Activated effector memory CD4-positive, alpha-beta T cell treated with anti-CD3 and anti-CD28 coated beads, Interleukin-2, amount 50 U/mL, for 16 hours (primary cell): ENCODE measurements at regions not wholly inside any gene's neighbourhood (a gene's known extent, or its start where the extent isn't known, plus 50 kb on each side); places are given as distances from the start of the nearest gene placed in this dataset.

Experiments
- DNase-seq: peaks from one replicate; pipeline ENCODE4 v3.0.0-alpha.2; 2020

DNA sequence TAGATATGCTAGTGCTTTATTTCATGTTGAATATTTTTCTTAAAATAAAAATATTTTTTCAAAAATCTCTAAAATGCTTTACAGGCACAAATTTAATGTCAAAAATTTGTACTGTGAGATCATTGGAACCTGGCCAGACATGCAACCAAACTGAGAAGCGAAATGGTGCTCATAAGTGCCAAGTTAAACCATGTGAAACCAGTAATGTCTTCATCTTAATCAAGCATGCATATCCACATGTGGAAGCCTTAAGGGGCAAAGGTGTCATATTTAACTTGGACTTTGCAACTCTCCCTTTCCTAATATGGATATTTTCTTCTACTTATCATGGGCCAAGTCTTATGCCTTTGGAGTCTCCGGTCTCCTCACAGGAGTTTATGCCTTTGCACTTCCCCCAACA lies 208.9 kb upstream of the COL8A1 start:
- no peak for DNase-seq

- DNase-seq = no peak
Measured at GRCh38 chr3:99425930-99426329, 212.5 kb upstream of the COL8A1 start.

- DNase-seq = no peak
Measured at GRCh38 chr3:99419116-99419515, 219.3 kb upstream of the COL8A1 start.

DNA sequence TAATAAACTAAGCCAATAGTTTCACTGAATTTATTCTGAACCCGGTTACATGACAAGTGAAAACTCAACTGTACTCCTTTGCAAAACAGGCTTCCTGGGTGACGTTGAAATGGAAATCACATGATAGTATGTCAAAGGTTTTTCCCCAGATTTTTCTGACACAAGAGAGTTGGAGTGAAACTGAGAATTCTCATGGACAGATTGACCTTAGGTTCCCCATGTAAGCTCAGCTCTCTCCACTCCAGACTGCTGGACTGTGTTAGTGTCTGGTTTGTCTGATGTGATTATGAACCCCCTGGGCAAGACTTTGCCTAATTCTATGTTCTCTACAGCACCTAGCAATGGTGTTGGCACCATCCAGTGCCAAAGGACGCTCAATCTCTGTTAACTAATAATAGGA lies 219.7 kb upstream of the COL8A1 start:
- no peak for DNase-seq

- DNase-seq = no peak
Measured at GRCh38 chr3:99418209-99418635, 220.2 kb upstream of the COL8A1 start.

DNA sequence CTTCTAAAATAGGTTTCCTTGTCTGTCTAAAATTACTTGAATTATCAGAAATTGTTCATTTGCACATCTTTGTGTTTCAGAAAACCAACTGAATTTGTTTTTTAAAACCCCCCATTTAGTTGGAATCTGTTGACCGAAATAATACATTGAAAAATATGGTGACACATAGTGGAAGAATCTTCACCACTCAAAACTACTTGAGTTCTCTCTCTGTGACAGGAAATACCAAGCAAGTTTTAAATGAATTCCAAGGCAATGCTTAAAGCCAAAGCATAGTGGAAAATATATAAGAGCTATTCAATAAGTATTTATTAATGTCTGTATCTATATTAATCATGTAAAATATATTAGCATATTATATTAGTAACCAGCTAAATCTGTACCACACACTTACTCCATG lies 224.9 kb upstream of the COL8A1 start:
- no peak for DNase-seq

DNA sequence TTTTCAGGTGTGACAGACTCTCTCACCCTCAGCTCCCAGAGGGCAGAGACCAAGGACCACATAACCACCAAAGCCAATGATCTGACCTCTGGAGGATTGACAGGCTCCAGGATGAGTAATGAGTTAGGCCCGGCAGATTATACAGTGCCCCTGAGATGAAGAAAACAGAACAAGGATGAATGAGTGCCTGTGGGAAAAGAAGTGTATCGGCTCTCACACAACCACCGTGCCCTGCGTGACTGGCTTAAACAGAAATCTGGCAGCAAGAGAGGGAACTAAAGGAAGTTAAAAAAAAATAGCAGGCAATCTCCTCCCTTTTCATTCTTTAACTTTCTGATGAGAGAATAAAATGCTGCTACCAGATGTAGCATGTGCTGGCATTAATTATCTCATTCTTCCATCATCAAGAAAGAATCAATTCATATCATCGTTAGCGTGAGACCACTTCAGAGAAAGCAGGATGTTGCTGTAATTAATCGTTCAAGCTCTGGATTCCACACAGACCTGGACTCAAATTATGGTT lies 227.5 kb upstream of the COL8A1 start:
- DNase-seq = no peak

GRCh38 chr3:99409961-99410360 lies 228.4 kb upstream of the COL8A1 start:
- DNase-seq = no peak

DNA sequence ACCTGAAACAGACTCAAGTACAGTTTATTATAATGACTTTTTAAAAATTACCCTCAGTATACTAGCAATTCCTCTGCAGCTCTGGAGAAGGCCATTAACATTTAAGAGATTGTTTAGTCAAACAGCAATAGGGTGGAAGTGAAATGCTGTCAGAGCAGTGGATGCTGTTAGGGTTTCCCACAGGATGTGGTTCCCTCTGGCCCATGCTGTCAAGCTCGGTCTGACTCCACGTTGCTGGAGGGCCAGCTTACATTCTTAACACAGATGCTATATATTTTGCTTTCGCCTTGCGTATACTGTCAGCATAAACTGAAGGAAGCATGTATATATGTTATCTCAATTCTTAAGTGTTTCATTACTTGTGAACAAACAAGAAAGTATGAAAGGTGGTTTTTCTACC lies 231.1 kb upstream of the COL8A1 start:
- DNase-seq = no peak

- no peak for DNase-seq
Measured at GRCh38 chr3:99402755-99403154, 235.6 kb upstream of the COL8A1 start.

DNA sequence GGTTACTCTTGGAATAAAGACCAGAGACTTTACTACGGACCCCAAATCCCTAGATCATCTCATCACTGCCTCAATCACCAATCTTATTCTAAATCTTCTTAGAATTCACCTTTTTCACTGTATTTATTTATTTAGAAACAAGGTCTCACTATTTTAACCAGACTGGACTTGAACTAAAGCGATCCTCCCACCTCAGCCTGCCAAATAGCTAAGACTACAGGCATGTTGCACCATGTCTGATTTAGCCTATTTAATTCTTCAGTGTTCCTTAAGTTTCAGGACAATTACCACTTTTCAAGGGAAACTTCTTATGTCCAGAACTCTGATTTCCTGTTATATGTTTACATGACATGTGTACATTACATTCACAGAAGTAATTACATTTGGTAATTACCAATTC lies 238.0 kb upstream of the COL8A1 start:
- no peak for DNase-seq

DNA sequence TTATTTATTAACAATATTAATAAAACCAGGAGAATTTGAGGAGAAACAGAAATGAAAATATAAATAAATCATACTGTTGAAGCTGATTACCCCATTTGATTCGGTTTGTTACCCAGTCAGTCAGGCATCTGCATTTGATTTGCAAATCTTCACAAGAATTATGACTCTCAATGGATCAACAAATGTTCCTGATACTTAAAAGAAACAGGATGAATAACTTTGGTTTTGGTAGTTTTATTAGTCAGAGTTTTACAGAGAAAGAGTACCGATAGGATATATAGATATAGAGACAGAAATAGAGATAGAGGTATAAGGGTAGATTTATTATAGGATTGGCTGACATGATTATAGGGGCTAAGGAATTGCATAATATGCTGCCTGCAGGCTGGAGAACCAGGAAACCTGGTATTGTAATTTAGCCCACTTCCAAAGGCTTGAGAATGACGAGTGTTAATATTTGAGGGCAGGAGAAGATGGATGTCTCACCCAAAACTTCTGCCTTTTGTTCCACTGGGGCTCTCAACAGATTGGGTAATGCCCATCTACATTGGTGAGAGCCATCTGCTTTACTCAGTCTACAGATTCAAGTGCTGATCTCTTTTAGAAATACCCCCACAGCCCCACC lies 241.6 kb upstream of the COL8A1 start:
- no peak for DNase-seq

- no peak for DNase-seq
Measured at GRCh38 chr3:99394831-99395778, 243.3 kb upstream of the COL8A1 start.

- no peak for DNase-seq
Measured at GRCh38 chr3:99393961-99394360, 244.4 kb upstream of the COL8A1 start.

- DNase-seq = no peak
Measured at GRCh38 chr3:99388780-99389179, 249.6 kb upstream of the COL8A1 start.

- DNase-seq = no peak
Measured at GRCh38 chr3:99384596-99384995, 253.8 kb upstream of the COL8A1 start.

DNA sequence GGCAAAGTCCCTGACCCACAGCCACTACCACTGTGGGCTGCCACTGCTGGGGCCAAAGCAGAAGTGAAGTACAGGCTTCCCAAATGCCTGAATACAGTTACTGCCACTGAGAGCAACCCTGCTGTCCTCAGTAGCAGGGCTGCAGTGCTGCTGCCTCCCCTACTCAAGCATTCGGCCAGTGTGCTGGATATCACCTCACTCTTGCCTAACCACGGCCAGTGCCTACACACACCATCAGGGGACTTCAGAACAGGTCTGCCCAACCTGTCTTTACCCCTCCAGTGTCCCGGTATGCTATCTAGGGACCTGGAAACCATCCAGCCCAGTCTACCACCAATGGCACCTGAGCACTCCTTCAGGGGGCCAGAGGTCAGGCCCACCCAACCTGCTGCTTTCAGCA lies 261.5 kb upstream of the COL8A1 start:
- DNase-seq = no peak

- no peak for DNase-seq
Measured at GRCh38 chr3:99373846-99374210, 264.6 kb upstream of the COL8A1 start.

- DNase-seq = no peak
Measured at GRCh38 chr3:99373088-99373845, 265.1 kb upstream of the COL8A1 start.

DNA sequence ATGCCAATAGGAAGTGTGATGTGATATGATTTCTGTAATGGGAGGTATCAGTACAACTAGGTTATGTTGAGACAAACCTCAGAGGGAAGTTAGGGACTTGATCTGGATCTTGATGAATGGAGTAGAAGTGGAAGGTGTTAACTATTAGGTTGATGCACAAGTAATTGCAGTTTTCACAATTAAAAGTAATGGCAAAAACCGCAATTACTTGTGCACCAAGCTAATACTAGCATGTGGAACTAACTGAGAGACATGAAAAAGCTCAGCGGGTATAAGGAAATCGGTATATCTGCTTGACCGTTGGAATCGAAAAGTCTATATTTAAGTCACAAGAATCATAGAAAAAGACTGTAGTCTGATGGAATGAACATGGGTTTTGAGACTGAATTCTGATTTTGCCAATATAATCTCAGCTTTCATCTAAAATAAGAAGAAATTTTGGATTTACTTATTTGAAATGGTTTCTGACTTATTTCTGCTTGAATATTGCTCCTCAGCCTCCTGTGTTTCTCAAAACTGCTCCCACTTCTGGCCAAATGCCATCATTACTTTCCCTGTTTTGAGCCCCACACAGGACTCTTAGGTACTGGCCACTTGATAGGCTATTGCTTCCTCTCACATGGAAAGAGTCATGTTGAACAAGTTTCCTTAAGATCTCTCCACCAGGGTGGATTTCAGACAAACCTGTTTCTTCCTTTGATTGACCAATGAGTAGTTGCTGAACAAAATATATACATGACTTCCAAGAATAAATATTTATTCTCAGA lies 271.5 kb upstream of the COL8A1 start:
- DNase-seq = no peak

DNA sequence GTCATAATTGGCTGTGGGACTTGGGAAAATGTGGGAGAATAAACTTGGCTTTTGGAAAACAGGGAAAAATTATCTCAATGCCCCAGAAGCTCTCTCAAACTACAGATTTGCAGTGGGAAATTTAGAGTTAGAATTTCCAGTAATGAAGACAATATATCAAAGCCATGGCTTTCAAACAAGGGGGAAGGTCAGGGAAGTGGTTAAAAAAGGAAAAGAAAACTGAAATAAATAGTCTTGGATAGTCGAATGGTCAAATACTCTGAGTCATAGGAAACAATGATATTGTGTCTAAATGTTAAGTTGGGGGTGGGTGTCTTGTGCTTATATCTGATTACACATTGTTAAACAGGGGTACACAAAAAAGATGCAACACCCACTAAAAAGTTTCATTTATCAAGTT lies 272.4 kb upstream of the COL8A1 start:
- no peak for DNase-seq

DNA sequence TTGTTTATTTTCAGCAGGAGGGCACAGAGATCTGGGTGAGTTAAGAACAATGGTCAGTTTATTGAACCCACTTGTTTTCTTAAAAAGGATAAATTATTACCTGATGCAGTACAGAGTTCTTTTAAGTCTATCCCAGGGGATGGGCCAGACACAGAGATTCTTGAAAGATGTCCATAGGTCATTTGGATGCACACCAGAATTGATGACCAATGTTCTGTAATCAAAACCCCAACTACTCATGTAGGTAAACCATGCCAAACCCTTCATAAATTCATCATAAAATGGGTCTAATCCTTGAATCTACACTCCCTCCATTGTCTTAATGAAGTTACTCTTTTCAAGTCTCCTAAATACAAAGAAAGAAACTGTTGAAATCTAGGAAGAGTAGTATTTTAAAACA lies 273.0 kb upstream of the COL8A1 start:
- no peak for DNase-seq

- DNase-seq = no peak
Measured at GRCh38 chr3:99357131-99357530, 281.3 kb upstream of the COL8A1 start.
